Erythroblast (primary cell): ENCODE measurements at regions not wholly inside any gene's neighbourhood (a gene's known extent, or its start where the extent isn't known, plus 50 kb on each side); places are given as distances from the start of the nearest gene placed in this dataset.

Source experiments
- GATA1 ChIP-seq: IDR thresholded peaks from 2 replicates; pipeline ENCODE4 v1.6.1; 2011; ENCODE audit warnings: low read depth, mild to moderate bottlenecking, control low read depth, low read length, moderate library complexity
- POLR2A ChIP-seq: IDR thresholded peaks from 2 replicates; pipeline ENCODE4 v1.6.1; 2011; ENCODE audit warnings: mild to moderate bottlenecking, low read length

GRCh38 chr12:127272864-127273263, 994.1 kb upstream of the TMEM132C start:
- no peak for TF ChIP-seq POLR2A
- TF ChIP-seq GATA1: no peak
